ENCODE measurements at regions not wholly inside any gene's neighbourhood (a gene's known extent, or its start where the extent isn't known, plus 50 kb on each side); places are given as distances from the start of the nearest gene placed in this dataset.

GRCh38 chr6:140772576-140772975 is 1360.1 kb upstream of the GJE1 start:
- H3K9me3 ChIP-seq (ENCODE audit: insufficient read depth, low read length) = 0 out of 2 replicates have a peak, but pooled peaks cover 6% of the 10 kb centered on the region
- no peaks in the 10 kb centered on the region for H3K36me3 ChIP-seq (ENCODE audit: insufficient read depth, insufficient read length, low read length)
- TF ChIP-seq ZNF274 (IDR thresholded peaks at IDR 0.05; ENCODE audit: low read depth, low read length) (no peak), SUZ12 (IDR thresholded peaks at IDR 0.05; ENCODE audit: extremely low read depth, insufficient read depth, insufficient read length) (no peak), YY1 (IDR thresholded peaks at IDR 0.05; ENCODE audit: insufficient read depth, insufficient read length) (no peak)
- H3K9ac ChIP-seq (ENCODE audit: insufficient read length, low read depth) = no peak overlapping the region
- no peaks in the 10 kb centered on the region for H3K4me1 ChIP-seq (ENCODE audit: insufficient read depth, insufficient read length)
- DNase-seq (ENCODE audit: low read depth, low spot score) = no peak
- no peaks in the 10 kb centered on the region for H3K27me3 ChIP-seq (ENCODE audit: insufficient read depth, insufficient read length)
- H3K4me3 ChIP-seq (ENCODE audit: insufficient read length, low read depth) = no peak overlapping the region

DNA sequence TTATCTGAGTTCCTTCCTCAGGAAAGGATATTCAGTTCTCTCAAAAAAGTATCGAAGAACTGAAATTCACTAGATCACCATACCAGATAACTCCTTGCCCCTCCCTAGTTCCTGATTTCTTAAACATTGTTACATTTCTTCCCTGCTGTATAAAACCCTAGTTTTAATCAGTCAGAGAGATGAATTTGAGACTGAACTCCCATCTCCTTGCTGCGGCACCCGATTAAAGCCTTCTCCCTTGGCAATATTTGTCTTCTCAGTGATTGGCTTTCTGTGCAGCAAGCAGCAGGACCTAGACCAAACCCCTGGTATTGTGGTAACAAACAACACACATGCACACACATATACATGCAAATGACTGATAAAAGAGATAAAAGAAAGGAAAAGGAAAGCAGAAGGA is 1364.6 kb upstream of the GJE1 start:
- H3K27me3 ChIP-seq (ENCODE audit: insufficient read depth, insufficient read length) = no peaks in the 10 kb centered on the region
- no peaks in the 10 kb centered on the region for H3K36me3 ChIP-seq (ENCODE audit: insufficient read depth, insufficient read length, low read length)
- TF ChIP-seq ZNF274 (IDR thresholded peaks at IDR 0.05; ENCODE audit: low read depth, low read length) = no peak
- TF ChIP-seq SUZ12 (IDR thresholded peaks at IDR 0.05; ENCODE audit: extremely low read depth, insufficient read depth, insufficient read length) = no peak
- no peak for TF ChIP-seq YY1 (IDR thresholded peaks at IDR 0.05; ENCODE audit: insufficient read depth, insufficient read length)
- no peak overlapping the region for H3K9ac ChIP-seq (ENCODE audit: insufficient read length, low read depth)
- H3K4me1 ChIP-seq (ENCODE audit: insufficient read depth, insufficient read length) = no peaks in the 10 kb centered on the region
- H3K9me3 ChIP-seq (ENCODE audit: insufficient read depth, low read length) = 0 out of 2 replicates have a peak, but pooled peaks cover 6% of the 10 kb centered on the region
- DNase-seq (ENCODE audit: low read depth, low spot score) = no peak
- no peak overlapping the region for H3K4me3 ChIP-seq (ENCODE audit: insufficient read length, low read depth)

DNA sequence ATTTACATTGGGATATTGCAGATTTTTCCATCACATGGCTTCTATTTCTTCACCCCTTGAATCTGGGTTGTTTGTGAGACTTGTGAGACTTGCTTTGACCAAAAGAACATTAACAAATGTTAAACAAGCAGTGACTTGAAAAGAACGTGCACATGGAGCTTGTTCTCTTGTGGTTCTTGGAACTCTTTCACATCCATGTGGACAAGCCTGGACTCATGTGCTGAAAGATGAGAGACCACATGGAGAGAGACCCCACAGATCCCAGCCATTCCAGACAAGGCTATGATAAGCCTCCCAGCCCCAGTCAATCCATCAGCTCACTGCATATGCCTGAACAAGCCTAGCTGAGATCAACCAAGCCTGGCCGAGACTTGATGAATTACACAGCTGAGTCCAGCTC is 1365.7 kb upstream of the GJE1 start:
- no peaks in the 10 kb centered on the region for H3K27me3 ChIP-seq (ENCODE audit: insufficient read depth, insufficient read length)
- TF ChIP-seq SUZ12 (IDR thresholded peaks at IDR 0.05; ENCODE audit: extremely low read depth, insufficient read depth, insufficient read length) (no peak), YY1 (IDR thresholded peaks at IDR 0.05; ENCODE audit: insufficient read depth, insufficient read length) (no peak), ZNF274 (IDR thresholded peaks at IDR 0.05; ENCODE audit: low read depth, low read length) (no peak)
- 0 out of 2 replicates have a peak, but pooled peaks cover 6% of the 10 kb centered on the region for H3K9me3 ChIP-seq (ENCODE audit: insufficient read depth, low read length)
- H3K9ac ChIP-seq (ENCODE audit: insufficient read length, low read depth) = no peak overlapping the region
- H3K36me3 ChIP-seq (ENCODE audit: insufficient read depth, insufficient read length, low read length) = no peaks in the 10 kb centered on the region
- no peak overlapping the region for H3K4me3 ChIP-seq (ENCODE audit: insufficient read length, low read depth)
- H3K4me1 ChIP-seq (ENCODE audit: insufficient read depth, insufficient read length) = no peaks in the 10 kb centered on the region
- no peak for DNase-seq (ENCODE audit: low read depth, low spot score)

DNA sequence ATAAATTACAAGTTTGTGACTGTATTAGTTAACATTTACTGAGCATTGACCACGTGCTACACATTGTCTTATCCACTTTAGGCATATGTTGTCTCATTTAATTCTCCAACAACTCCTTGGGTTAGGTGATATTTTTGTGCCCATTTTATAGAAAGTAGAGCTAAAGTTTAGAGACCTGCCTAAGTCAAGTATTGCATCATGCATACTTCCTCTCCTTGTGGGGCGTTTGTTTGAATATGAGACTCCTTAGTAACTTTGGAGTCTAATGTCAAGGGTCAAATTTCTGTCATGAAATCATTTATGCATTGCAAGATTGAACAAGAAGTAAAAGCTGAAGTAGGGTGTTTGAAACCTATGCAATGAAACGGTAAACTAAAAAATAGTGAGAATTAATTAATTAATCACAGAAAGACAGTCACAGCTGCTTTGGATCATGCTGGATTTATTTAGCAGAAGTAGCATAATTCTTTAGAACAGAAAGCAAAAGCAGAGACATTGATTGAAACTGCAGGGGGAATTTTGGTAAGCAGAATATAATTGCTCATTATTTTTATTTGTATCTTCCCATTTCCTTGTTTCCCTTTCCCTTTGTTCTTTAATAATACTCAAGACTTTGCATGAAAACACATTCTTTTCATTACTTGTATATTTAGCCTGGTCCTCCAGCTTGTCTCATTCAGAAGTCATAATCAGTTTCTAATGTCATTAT is 1374.4 kb upstream of the GJE1 start:
- DNase-seq (ENCODE audit: low read depth, low spot score) = no peak
- H3K4me3 ChIP-seq (ENCODE audit: insufficient read length, low read depth) = no peak overlapping the region
- no peak overlapping the region for H3K9ac ChIP-seq (ENCODE audit: insufficient read length, low read depth)
- H3K36me3 ChIP-seq (ENCODE audit: insufficient read depth, insufficient read length, low read length) = no peaks in the 10 kb centered on the region
- H3K27me3 ChIP-seq (ENCODE audit: insufficient read depth, insufficient read length) = no peaks in the 10 kb centered on the region
- no peaks in the 10 kb centered on the region for H3K4me1 ChIP-seq (ENCODE audit: insufficient read depth, insufficient read length)
- no peaks in the 10 kb centered on the region for H3K9me3 ChIP-seq (ENCODE audit: insufficient read depth, low read length)
- no peak for TF ChIP-seq ZNF274 (IDR thresholded peaks at IDR 0.05; ENCODE audit: low read depth, low read length)
- TF ChIP-seq YY1 (IDR thresholded peaks at IDR 0.05; ENCODE audit: insufficient read depth, insufficient read length) = no peak
- TF ChIP-seq SUZ12 (IDR thresholded peaks at IDR 0.05; ENCODE audit: extremely low read depth, insufficient read depth, insufficient read length) = no peak

- H3K9me3 ChIP-seq (ENCODE audit: insufficient read depth, low read length) = peaks cover 11% of the 10 kb centered on the region; the same call in 1 of the 2 replicates
- TF ChIP-seq SUZ12 (IDR thresholded peaks at IDR 0.05; ENCODE audit: extremely low read depth, insufficient read depth, insufficient read length) = no peak
- no peak for TF ChIP-seq ZNF274 (IDR thresholded peaks at IDR 0.05; ENCODE audit: low read depth, low read length)
- TF ChIP-seq YY1 (IDR thresholded peaks at IDR 0.05; ENCODE audit: insufficient read depth, insufficient read length) = no peak
- no peak overlapping the region for H3K4me3 ChIP-seq (ENCODE audit: insufficient read length, low read depth)
- no peak for DNase-seq (ENCODE audit: low read depth, low spot score)
- no peaks in the 10 kb centered on the region for H3K4me1 ChIP-seq (ENCODE audit: insufficient read depth, insufficient read length)
- no peaks in the 10 kb centered on the region for H3K36me3 ChIP-seq (ENCODE audit: insufficient read depth, insufficient read length, low read length)
- no peaks in the 10 kb centered on the region for H3K27me3 ChIP-seq (ENCODE audit: insufficient read depth, insufficient read length)
- no peak overlapping the region for H3K9ac ChIP-seq (ENCODE audit: insufficient read length, low read depth)
Observed at GRCh38 chr6:140752234-140752633, 1377.8 kb upstream of the CITED2 start.

DNA sequence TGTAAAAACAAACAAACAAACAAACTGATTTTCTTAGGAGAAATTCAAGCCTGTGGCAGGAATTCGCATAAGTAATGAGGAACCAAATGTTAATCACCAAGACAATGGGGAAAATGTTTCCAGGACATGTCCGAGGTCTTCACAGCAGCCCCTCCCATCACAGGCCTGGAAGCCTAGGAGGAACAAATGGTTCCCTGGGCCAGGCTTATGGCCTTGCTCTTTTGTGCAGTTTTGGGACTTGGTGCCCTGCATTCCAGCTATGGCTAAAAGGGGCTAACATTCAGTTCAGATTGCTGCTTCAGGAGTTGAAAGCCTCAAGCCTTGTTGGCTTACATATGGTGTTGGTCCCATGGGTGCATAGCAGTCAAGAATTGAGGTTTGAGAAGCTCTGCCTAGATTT is 1372.7 kb upstream of the CITED2 start:
- Histone ChIP-seq H3K36me3 (ENCODE audit: insufficient read depth, insufficient read length, low read length) (no peaks in the 10 kb centered on the region), H3K9me3 (ENCODE audit: insufficient read depth, low read length) (peaks cover 15% of the 10 kb centered on the region; the same call in 1 of the 2 replicates), H3K4me1 (ENCODE audit: insufficient read depth, insufficient read length) (no peaks in the 10 kb centered on the region), H3K4me3 (ENCODE audit: insufficient read length, low read depth) (no peak overlapping the region), H3K27me3 (ENCODE audit: insufficient read depth, insufficient read length) (no peaks in the 10 kb centered on the region), H3K9ac (ENCODE audit: insufficient read length, low read depth) (no peak overlapping the region)
- DNase-seq (ENCODE audit: low read depth, low spot score) = no peak
- no peak for TF ChIP-seq SUZ12 (IDR thresholded peaks at IDR 0.05; ENCODE audit: extremely low read depth, insufficient read depth, insufficient read length)
- TF ChIP-seq ZNF274 (IDR thresholded peaks at IDR 0.05; ENCODE audit: low read depth, low read length) = no peak
- TF ChIP-seq YY1 (IDR thresholded peaks at IDR 0.05; ENCODE audit: insufficient read depth, insufficient read length) = no peak

- H3K4me1 ChIP-seq (ENCODE audit: insufficient read depth, insufficient read length) = no peaks in the 10 kb centered on the region
- DNase-seq (ENCODE audit: low read depth, low spot score) = no peak
- TF ChIP-seq SUZ12 (IDR thresholded peaks at IDR 0.05; ENCODE audit: extremely low read depth, insufficient read depth, insufficient read length) = no peak
- H3K9ac ChIP-seq (ENCODE audit: insufficient read length, low read depth) = no peak overlapping the region
- H3K4me3 ChIP-seq (ENCODE audit: insufficient read length, low read depth) = no peak overlapping the region
- no peaks in the 10 kb centered on the region for H3K36me3 ChIP-seq (ENCODE audit: insufficient read depth, insufficient read length, low read length)
- no peaks in the 10 kb centered on the region for H3K27me3 ChIP-seq (ENCODE audit: insufficient read depth, insufficient read length)
- peaks cover 15% of the 10 kb centered on the region; the same call in 1 of the 2 replicates for H3K9me3 ChIP-seq (ENCODE audit: insufficient read depth, low read length)
Observed at GRCh38 chr6:140744659-140745320, 1370.3 kb upstream of the CITED2 start.
